ENCODE measurements at regions not wholly inside any gene's neighbourhood (a gene's known extent, or its start where the extent isn't known, plus 50 kb on each side); places are given as distances from the start of the nearest gene placed in this dataset.

DNA sequence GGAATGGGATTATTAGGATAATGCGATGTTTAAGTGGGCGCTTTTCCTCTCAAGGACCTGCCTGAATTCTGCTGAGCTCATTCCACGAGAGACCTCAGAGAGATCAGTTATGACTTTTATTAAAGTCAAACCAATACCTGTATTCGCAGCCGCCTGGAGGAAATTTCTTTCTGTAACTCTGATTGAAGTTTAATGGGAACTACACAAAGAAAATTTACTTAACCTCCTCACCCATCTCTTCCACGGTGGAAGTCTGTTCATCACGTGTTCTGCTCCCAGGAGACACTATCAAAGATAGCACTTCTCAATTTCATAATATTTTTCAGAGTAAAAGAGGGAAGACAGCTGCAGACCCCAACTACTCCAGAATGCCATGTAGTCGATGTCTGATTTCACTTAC, 334.7 kb upstream of the POU3F1 start:
- ChIA-PET CTCF (no interaction called here), POLR2A (no interaction called here)
- Mint-ChIP-seq H3K27me3 (peaks cover 3% of the 10 kb centered on the region), H3K4me1 (ENCODE audit: low read depth) (no peaks in the 10 kb centered on the region), H3K4me3 (no peak overlapping the region), H3K9me3 (no peaks in the 10 kb centered on the region), H3K36me3 (ENCODE audit: low read depth) (no peaks in the 10 kb centered on the region), H3K27ac (no peak overlapping the region)
- no peak for ATAC-seq
- DNase-seq, result no peak
- no peak for TF ChIP-seq CTCF (IDR thresholded peaks at IDR 0.05)
- intact Hi-C loops (cut with micrococcal nuclease), result no loop called here

DNA sequence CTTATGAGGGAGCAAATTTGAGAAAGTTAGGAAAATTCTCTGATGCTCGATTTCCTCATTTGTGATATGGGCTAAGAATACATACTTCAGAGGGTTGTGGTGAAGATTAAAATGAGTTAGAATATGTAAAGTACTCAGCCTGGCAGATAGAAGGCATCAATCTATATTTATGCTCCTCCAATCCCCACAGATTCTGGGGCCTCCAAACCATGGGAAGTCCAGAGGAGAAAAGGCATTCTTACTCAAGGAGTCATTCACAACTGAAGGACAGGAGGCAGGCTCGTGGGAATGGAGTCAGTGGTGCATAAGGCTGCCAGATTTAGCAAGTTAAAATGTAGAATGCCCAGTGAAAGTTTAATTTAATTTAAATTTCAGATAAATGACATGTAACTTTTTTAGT, 330.0 kb upstream of the POU3F1 start:
- no peak for ATAC-seq
- no peak overlapping the region for H3K27ac Mint-ChIP-seq
- H3K4me3 Mint-ChIP-seq, result no peak overlapping the region
- intact Hi-C loops (cut with micrococcal nuclease), result no loop called here
- peaks cover 8% of the 10 kb centered on the region for H3K9me3 Mint-ChIP-seq
- ChIA-PET CTCF (no interaction called here), POLR2A (no interaction called here)
- DNase-seq, result no peak
- no peaks in the 10 kb centered on the region for H3K4me1 Mint-ChIP-seq (ENCODE audit: low read depth)
- no peaks in the 10 kb centered on the region for H3K36me3 Mint-ChIP-seq (ENCODE audit: low read depth)
- peaks cover 2% of the 10 kb centered on the region for H3K27me3 Mint-ChIP-seq
- no peak for TF ChIP-seq CTCF (IDR thresholded peaks at IDR 0.05)

- TF ChIP-seq CTCF (IDR thresholded peaks at IDR 0.05), result no peak
- DNase-seq (no peak), ATAC-seq (no peak)
- ChIA-PET POLR2A (no interaction called here), CTCF (no interaction called here)
- Mint-ChIP-seq H3K4me1 (ENCODE audit: low read depth) (no peaks in the 10 kb centered on the region), H3K9me3 (peaks cover 8% of the 10 kb centered on the region), H3K27ac (no peak overlapping the region), H3K27me3 (peaks cover 2% of the 10 kb centered on the region), H3K36me3 (ENCODE audit: low read depth) (no peaks in the 10 kb centered on the region), H3K4me3 (no peak overlapping the region)
- intact Hi-C loops (cut with micrococcal nuclease), result no loop called here
Observed at GRCh38 chr1:38375035-38375434, 328.4 kb upstream of the POU3F1 start.

DNA sequence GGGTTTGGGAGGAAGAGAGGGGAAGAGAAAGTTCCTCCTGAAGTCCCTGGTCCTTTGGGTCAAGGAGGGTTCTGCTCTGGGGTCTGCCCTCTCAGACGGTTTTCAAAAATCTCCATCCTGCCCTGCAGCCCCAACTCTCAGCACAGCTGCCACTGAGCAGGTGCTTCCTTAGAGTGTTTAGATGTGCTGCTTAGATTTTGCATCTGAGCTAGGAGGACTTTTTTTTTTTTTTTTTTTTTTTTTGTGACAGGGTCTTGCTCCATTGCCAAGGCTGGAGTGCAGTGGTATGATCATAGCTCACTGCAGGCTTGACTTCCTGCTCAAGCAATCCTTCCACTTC, 324.9 kb upstream of the POU3F1 start:
- TF ChIP-seq CTCF (IDR thresholded peaks at IDR 0.05), result no peak
- Mint-ChIP-seq H3K9me3 (peaks cover 8% of the 10 kb centered on the region), H3K36me3 (ENCODE audit: low read depth) (no peaks in the 10 kb centered on the region), H3K4me3 (no peak overlapping the region), H3K27me3 (peaks cover 7% of the 10 kb centered on the region), H3K4me1 (ENCODE audit: low read depth) (no peaks in the 10 kb centered on the region), H3K27ac (no peak overlapping the region)
- POLR2A ChIA-PET, result no interaction called here
- DNase-seq (no peak), ATAC-seq (no peak)
- intact Hi-C loops (cut with micrococcal nuclease), result no loop called here
- CTCF ChIA-PET, result no interaction called here

DNA sequence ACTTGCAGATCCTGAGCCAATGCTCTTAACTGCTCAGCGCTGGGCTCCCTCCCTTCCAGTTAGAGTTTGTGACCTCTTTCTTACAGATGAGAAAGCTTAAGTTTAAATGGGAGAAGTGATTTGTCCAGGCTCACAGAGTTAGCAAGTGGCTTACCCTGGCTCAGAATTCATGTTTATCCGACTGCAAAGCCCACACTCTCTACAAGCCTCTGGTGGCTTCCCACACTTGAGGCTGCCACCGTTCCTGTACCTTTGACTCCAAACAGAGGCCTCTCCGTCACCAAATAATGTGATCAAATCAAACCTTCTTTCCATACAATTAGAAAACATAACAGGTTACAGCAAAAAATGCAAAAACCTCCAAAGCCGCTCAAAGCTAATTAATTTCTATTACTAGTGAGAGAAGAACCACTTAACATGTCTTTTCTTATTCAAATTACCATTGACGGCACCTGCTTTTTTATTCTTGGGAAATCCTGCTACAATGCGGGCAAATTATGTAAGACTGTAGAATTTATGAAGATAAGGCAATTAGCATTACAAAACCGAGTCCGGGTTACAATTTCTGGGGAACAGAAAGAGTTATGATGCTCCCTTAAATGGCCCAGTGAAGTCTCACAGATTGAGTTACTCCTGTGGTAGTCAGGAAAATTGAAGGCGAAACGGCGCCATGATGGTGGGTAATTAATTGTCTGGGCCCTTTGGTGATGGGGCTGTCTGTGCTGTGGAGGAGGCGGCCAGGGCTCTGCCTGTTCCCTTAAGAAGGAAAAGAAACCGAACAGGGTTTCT, 324.3 kb upstream of the POU3F1 start:
- ATAC-seq (no peak), DNase-seq (no peak)
- intact Hi-C loops (cut with micrococcal nuclease), result no loop called here
- TF ChIP-seq CTCF (IDR thresholded peaks at IDR 0.05), result no peak
- H3K27ac Mint-ChIP-seq, result no peak overlapping the region
- H3K36me3 Mint-ChIP-seq (ENCODE audit: low read depth), result no peaks in the 10 kb centered on the region
- ChIA-PET CTCF (no interaction called here), POLR2A (no interaction called here)
- H3K4me3 Mint-ChIP-seq, result no peak overlapping the region
- H3K9me3 Mint-ChIP-seq, result peaks cover 8% of the 10 kb centered on the region
- peaks cover 7% of the 10 kb centered on the region for H3K27me3 Mint-ChIP-seq
- H3K4me1 Mint-ChIP-seq (ENCODE audit: low read depth), result no peaks in the 10 kb centered on the region

Measured in activated CD8-positive, alpha-beta T cell treated with anti-CD3 and anti-CD28 coated beads for 36 hours (primary cell).